ENCODE measurements at regions not wholly inside any gene's neighbourhood (a gene's known extent, or its start where the extent isn't known, plus 50 kb on each side); places are given as distances from the start of the nearest gene placed in this dataset.
"Not testable (repeated sequence)": the region's sequence is repeated elsewhere in the genome, so short reads cannot be mapped to it uniquely, and the experiment has no call there.

- DNase-seq: no peak
Measured at GRCh38 chr5:104326966-104327365, 764.4 kb upstream of the NUDT12 start.

GRCh38 chr5:104325356-104325755 lies 762.8 kb upstream of the NUDT12 start:
- DNase-seq: no peak

GRCh38 chr5:104316676-104317075 lies 754.1 kb upstream of the NUDT12 start:
- not testable (repeated sequence) for DNase-seq

- no peak for DNase-seq
Measured at GRCh38 chr5:104312481-104312880, 749.9 kb upstream of the NUDT12 start.

- DNase-seq: no peak
Measured at GRCh38 chr5:104305602-104306001, 743.0 kb upstream of the NUDT12 start.

DNA sequence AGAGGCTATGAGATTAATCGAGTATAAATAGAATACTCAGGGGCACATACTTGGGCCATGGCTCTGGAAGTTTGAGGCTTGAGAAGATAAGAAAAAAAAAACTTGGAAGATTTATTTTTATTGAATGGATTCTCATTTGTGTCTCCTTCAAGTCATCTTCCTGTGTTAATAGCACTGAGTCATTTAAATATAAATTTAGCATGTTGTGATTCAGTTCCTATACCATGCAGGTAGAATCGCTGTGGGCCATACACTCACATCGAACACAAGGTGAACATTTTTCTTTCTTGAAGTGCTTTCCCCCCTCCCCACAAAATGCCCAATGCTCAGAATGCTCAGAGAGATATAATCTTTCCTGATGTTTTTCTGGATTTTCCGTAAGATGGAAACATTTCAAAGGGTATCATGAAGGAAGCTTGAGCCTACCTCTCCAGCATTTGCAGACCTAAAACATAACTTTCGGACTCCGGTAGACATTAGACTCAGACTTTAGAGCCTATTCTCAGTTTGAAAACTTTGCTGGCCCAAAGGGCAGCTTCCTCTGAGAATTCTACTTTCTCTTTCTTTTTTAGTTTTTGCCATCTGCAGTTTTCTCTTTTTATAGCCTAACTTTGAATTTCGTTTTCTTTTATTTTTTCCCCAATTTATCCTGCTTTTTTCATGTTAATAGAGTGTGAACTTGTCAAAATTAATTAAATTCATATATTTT lies 737.6 kb upstream of the NUDT12 start:
- DNase-seq: no peak

DNA sequence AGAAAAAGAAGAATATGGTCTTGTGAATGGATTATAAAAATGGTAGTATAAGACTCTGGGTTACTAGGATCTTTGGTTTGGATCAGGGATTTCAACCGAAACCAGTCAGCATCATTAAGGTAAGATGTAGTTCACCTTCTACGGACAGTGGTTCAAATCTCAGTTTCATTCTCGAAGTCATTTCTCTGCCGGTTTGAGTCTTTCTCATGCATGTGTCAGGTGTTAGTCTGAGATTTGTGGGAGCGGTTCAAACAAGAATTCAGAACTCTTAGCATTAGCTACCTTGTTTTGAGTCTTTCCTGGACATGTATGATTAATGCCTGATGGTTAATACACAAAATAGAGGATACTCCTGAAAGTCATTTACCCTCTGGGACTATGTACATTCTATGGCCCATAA lies 735.9 kb upstream of the NUDT12 start:
- no peak for DNase-seq

GRCh38 chr5:104297076-104297475 lies 734.5 kb upstream of the NUDT12 start:
- DNase-seq: no peak

- DNase-seq: no peak
Measured at GRCh38 chr5:104295991-104296390, 733.4 kb upstream of the NUDT12 start.

DNA sequence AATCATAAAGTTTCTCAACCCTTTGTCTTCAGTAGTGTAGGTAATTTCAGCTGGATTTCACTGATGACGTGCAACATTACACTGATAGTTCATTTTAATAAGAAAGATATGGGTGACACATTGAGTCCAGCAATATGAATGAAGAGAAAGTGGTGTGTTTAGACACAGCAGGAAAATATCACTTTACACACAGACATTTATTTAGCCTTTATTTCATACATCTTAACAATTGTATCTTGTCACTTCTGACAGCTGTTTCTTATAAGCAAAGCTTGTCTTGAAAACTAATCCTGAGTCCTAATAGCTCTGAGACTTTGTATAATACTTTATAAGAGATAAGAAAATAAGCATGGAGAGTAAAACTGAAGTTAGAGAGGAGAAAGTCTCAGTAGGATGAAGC lies 720.5 kb upstream of the NUDT12 start:
- DNase-seq: no peak

DNA sequence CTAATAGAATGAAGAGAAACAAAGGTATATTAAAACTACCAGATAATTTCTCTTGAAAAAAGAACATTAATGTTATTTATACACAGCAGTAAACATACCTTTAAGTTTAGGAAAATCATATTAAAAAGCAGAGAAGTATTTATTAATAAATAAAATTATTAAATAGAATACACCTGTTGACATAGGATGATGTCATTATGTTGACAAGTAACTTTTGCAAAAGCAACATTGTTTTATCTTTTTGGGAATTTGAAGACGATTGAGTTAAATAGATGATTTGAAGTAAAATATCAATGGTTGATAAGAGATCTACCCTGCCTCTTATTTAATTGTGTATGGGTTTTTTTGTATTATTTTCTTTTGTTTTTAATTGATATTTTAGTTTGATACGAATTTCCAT lies 711.1 kb upstream of the NUDT12 start:
- DNase-seq: no peak

- no peak for DNase-seq
Measured at GRCh38 chr5:104267320-104268015, 704.9 kb upstream of the NUDT12 start.

DNA sequence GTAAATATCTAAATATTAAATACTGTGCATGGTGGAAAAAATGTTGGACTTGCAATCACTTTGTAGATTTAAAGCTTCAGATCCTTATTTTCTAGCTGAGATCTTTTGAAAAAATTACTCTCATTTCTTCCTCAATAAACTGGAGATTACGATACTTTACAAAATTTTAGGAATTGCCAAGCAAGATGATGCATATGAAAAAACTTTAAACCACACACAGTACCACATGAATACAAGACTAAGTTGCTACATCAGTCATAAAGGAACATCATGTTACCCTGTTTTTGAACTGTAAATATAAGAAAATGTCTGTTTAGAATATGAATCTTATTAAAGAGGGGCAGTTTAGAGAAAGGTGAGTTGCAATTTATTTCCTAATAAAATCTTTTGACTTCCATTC lies 703.6 kb upstream of the NUDT12 start:
- no peak for DNase-seq

- no peak for DNase-seq
Measured at GRCh38 chr5:104265531-104266140, 703.0 kb upstream of the NUDT12 start.

DNA sequence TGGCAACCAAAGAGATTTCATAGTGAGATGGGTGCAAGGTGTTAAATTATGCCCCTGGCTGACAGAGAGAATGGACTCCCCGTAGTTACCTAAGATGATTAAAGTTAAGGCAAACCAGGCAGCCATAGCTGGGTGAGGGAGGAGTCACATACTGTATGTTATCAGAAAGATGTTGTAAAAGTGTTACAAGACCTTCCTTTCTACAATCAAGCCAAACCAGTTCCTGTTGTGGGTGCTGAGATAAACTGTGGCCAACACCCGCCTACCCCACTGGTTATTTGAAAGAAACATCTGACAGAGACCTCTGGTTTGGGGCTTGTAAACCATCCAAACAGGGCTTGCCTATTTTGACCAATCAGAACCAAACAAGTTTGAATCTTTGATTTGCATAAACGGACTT lies 684.7 kb upstream of the NUDT12 start:
- no peak for DNase-seq

DNA sequence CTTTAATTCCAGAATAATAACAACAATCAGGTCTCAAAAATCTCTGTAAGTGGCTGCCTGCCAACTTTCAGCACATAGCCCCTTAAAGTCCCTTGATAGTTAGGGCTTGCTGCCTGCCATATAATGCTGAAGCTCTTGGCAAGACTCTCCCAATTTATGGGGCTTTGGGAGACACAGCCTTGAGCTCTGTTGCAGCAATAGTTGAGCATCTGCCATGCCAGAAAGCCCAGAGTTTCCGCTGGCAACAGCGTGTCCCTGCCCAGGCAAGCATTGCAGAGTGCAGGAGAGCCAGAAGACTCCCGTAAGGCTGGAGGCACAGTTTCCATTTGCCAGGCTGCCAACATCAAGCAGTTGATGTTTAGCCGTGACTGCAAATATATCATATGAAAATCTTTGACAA lies 678.5 kb upstream of the NUDT12 start:
- DNase-seq: no peak

- DNase-seq: no peak
Measured at GRCh38 chr5:104237586-104237985, 675.0 kb upstream of the NUDT12 start.

GRCh38 chr5:104223885-104224773 lies 661.5 kb upstream of the NUDT12 start:
- DNase-seq: no peak

GRCh38 chr5:104218200-104218599 lies 655.6 kb upstream of the NUDT12 start:
- DNase-seq: no peak

- DNase-seq: no peak
Measured at GRCh38 chr5:104213216-104213615, 650.6 kb upstream of the NUDT12 start.

- DNase-seq: no peak
Measured at GRCh38 chr5:104199771-104200170, 637.2 kb upstream of the NUDT12 start.

DNA sequence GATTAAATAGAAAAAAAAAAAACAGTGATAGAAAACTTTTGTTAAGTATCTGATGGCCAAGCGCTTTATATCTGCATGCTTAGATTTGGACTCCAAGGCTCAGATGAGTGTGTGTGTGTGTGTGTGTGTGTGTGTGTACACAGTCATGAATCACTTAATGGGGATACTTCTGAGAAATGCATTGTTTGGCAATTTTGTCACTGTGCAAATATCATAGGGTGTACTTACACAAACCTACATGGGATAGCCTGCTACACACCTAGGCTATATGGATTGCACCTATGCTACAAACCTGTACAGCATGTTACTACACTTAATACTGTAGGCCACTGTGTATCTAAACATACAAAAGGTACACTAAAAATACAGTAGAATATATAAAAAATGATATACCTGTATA lies 635.6 kb upstream of the NUDT12 start:
- no peak for DNase-seq

GRCh38 chr5:104189909-104190308 lies 627.3 kb upstream of the NUDT12 start:
- DNase-seq: no peak
